ENCODE measurements at regions not wholly inside any gene's neighbourhood (a gene's known extent, or its start where the extent isn't known, plus 50 kb on each side); places are given as distances from the start of the nearest gene placed in this dataset.

DNA sequence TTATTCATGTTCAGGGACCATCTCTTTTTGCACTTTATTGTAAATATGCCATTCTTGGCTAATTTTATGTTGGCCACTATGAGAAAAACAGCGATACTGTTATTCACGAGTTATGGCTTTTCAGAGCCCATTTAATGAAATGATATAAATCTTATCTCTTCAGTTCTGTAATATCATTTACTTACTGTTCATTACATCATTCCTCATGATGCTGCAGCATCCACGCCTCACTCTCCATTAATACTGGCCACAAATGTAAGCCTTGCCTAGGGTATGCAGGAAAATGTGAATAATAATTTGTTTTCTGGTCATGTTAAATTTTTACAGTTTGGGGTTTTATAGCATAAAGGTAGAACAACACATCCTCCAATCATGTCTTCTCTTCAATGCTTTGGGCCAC is 639.6 kb downstream of the SMARCA1 start:
- Histone ChIP-seq H3K4me3 (no peak overlapping the region), H3K27me3 (no peaks in the 10 kb centered on the region), H3K9me3 (ENCODE audit: low read depth) (no peaks in the 10 kb centered on the region), H3K9ac (no peak overlapping the region), H2AFZ (replicated peaks) (no peak overlapping the region), H3F3A (ENCODE audit: low read depth) (no peaks in the 10 kb centered on the region), H4K20me1 (ENCODE audit: low read depth) (no peaks in the 10 kb centered on the region), H3K4me1 (no peaks in the 10 kb centered on the region), H3K4me2 (no peak overlapping the region), H3K79me2 (ENCODE audit: low read depth) (no peaks in the 10 kb centered on the region), H3K36me3 (no peaks in the 10 kb centered on the region), H3K27ac (no peak overlapping the region)
- Mint-ChIP-seq H3K9me3 (no peaks in the 10 kb centered on the region), H3K4me1 (no peaks in the 10 kb centered on the region), H3K4me3 (no peak overlapping the region), H3K27ac (no peak overlapping the region), H3K27me3 (ENCODE audit: insufficient read depth, low read depth) (no peaks in the 10 kb centered on the region), H3K36me3 (no peaks in the 10 kb centered on the region)
- TF ChIP-seq EZH2phosphoT487 (IDR thresholded peaks at IDR 0.05) (no peak), EZH2 (IDR thresholded peaks at IDR 0.05) (no peak)
- TF ChIP-seq, protein P1, sequence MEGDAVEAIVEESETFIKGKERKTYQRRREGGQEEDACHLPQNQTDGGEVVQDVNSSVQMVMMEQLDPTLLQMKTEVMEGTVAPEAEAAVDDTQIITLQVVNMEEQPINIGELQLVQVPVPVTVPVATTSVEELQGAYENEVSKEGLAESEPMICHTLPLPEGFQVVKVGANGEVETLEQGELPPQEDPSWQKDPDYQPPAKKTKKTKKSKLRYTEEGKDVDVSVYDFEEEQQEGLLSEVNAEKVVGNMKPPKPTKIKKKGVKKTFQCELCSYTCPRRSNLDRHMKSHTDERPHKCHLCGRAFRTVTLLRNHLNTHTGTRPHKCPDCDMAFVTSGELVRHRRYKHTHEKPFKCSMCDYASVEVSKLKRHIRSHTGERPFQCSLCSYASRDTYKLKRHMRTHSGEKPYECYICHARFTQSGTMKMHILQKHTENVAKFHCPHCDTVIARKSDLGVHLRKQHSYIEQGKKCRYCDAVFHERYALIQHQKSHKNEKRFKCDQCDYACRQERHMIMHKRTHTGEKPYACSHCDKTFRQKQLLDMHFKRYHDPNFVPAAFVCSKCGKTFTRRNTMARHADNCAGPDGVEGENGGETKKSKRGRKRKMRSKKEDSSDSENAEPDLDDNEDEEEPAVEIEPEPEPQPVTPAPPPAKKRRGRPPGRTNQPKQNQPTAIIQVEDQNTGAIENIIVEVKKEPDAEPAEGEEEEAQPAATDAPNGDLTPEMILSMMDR (IDR thresholded peaks at IDR 0.05) = no peak
- no peak for DNase-seq (ENCODE audit: low spot score)

DNA sequence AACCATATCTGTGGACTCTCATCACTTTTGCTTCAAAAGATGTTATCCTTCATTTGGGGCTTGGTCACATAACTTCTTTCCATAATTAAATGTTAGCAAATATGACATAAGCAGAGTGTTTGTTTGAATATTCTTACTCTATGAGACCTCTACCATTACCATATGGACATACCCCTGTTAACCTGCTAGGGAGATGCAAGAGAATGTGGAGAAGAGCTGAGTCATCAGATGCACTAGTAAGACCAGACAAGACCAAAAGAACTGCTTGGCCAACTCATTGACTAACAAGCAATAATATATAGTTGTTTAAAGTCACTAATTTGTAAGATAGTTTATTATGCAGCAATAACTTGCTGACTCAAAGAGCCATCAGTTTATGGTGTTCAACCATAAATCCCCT is 652.9 kb downstream of the SMARCA1 start:
- Histone ChIP-seq H3F3A (ENCODE audit: low read depth) (no peaks in the 10 kb centered on the region), H3K4me3 (no peak overlapping the region), H3K4me2 (no peak overlapping the region), H3K9me3 (ENCODE audit: low read depth) (no peaks in the 10 kb centered on the region), H2AFZ (replicated peaks) (no peak overlapping the region), H3K4me1 (no peaks in the 10 kb centered on the region), H3K36me3 (no peaks in the 10 kb centered on the region), H3K79me2 (ENCODE audit: low read depth) (no peaks in the 10 kb centered on the region), H3K27me3 (no peaks in the 10 kb centered on the region), H4K20me1 (ENCODE audit: low read depth) (no peaks in the 10 kb centered on the region), H3K9ac (no peak overlapping the region), H3K27ac (no peak overlapping the region)
- Mint-ChIP-seq H3K9me3 (no peaks in the 10 kb centered on the region), H3K27me3 (ENCODE audit: insufficient read depth, low read depth) (no peaks in the 10 kb centered on the region), H3K4me3 (no peak overlapping the region), H3K4me1 (no peaks in the 10 kb centered on the region), H3K36me3 (no peaks in the 10 kb centered on the region), H3K27ac (no peak overlapping the region)
- DNase-seq (ENCODE audit: low spot score) = no peak
- TF ChIP-seq EZH2 (IDR thresholded peaks at IDR 0.05) (no peak), EZH2phosphoT487 (IDR thresholded peaks at IDR 0.05) (no peak)
- TF ChIP-seq, protein P1 (IDR thresholded peaks at IDR 0.05) = no peak

GRCh38 chrX:128862557-128862956 is 660.7 kb downstream of the SMARCA1 start:
- no peak overlapping the region for H3K4me3 ChIP-seq
- no peak overlapping the region for H2AFZ ChIP-seq (replicated peaks)
- H3K27ac ChIP-seq = no peak overlapping the region
- H3K9me3 ChIP-seq (ENCODE audit: low read depth) = peaks cover 6% of the 10 kb centered on the region
- H3K27me3 ChIP-seq = no peaks in the 10 kb centered on the region
- TF ChIP-seq EZH2phosphoT487 (IDR thresholded peaks at IDR 0.05) (no peak), EZH2 (IDR thresholded peaks at IDR 0.05) (no peak)
- TF ChIP-seq, protein P1 (IDR thresholded peaks at IDR 0.05) = no peak
- no peak overlapping the region for H3K27ac Mint-ChIP-seq
- no peaks in the 10 kb centered on the region for H3K79me2 ChIP-seq (ENCODE audit: low read depth)
- no peaks in the 10 kb centered on the region for H3K36me3 ChIP-seq
- H3K36me3 Mint-ChIP-seq = no peaks in the 10 kb centered on the region
- no peak for DNase-seq (ENCODE audit: low spot score)
- H4K20me1 ChIP-seq (ENCODE audit: low read depth) = no peaks in the 10 kb centered on the region
- no peaks in the 10 kb centered on the region for H3K4me1 ChIP-seq
- H3K27me3 Mint-ChIP-seq (ENCODE audit: insufficient read depth, low read depth) = no peaks in the 10 kb centered on the region
- H3K4me3 Mint-ChIP-seq = no peak overlapping the region
- no peak overlapping the region for H3K4me2 ChIP-seq
- no peaks in the 10 kb centered on the region for H3K9me3 Mint-ChIP-seq
- no peaks in the 10 kb centered on the region for H3F3A ChIP-seq (ENCODE audit: low read depth)
- no peaks in the 10 kb centered on the region for H3K4me1 Mint-ChIP-seq
- no peak overlapping the region for H3K9ac ChIP-seq

DNA sequence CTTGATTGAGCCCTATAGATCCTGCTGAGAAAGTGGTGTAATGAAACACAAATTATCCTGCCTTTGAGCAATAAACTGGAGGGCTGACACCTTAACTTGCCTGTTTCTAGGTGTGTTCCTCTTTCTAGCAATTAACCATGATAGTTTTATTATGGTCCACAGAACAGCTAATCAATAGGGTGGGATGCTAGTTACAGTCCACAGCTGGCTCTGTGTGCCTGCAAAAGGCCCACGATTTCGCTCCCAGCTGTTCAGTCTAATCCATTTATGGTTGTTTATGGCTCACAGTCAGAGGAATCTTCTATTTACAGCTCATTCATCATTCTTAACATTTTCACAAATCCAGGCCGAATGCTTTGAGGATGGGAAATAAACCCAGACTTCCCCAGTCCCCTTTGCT is 674.9 kb downstream of the SMARCA1 start:
- Histone ChIP-seq H3K4me3 (no peak overlapping the region), H4K20me1 (ENCODE audit: low read depth) (no peaks in the 10 kb centered on the region), H2AFZ (replicated peaks) (no peak overlapping the region), H3K9me3 (ENCODE audit: low read depth) (peaks cover 5% of the 10 kb centered on the region), H3F3A (ENCODE audit: low read depth) (no peaks in the 10 kb centered on the region), H3K79me2 (ENCODE audit: low read depth) (no peaks in the 10 kb centered on the region), H3K4me2 (no peak overlapping the region), H3K4me1 (no peaks in the 10 kb centered on the region), H3K9ac (no peak overlapping the region), H3K27ac (no peak overlapping the region), H3K36me3 (no peaks in the 10 kb centered on the region), H3K27me3 (no peaks in the 10 kb centered on the region)
- TF ChIP-seq EZH2phosphoT487 (IDR thresholded peaks at IDR 0.05) (no peak), EZH2 (IDR thresholded peaks at IDR 0.05) (no peak)
- TF ChIP-seq, protein P1 (IDR thresholded peaks at IDR 0.05) = no peak
- Mint-ChIP-seq H3K27me3 (ENCODE audit: insufficient read depth, low read depth) (peaks cover 2% of the 10 kb centered on the region), H3K4me3 (no peak overlapping the region), H3K9me3 (no peaks in the 10 kb centered on the region), H3K27ac (no peak overlapping the region), H3K4me1 (no peaks in the 10 kb centered on the region), H3K36me3 (no peaks in the 10 kb centered on the region)
- DNase-seq (ENCODE audit: low spot score) = no peak
